IMR-90 (cell line): ENCODE measurements at regions not wholly inside any gene's neighbourhood (a gene's known extent, or its start where the extent isn't known, plus 50 kb on each side); places are given as distances from the start of the nearest gene placed in this dataset.

Source experiments
- ATAC-seq: fragments of 200-7000 bp; cut with Tn5 transposase; 2 replicates; pipeline ENCODE4 v1.9.1; 2020; ENCODE audit warnings: low read depth, mild to moderate bottlenecking, moderate library complexity
- BruUV-seq: library from RNA; stranded (reverse); fragments of 400-500 nt; replicated peaks from 2 replicates; lab custom pipeline; 2021; lab: Mats Ljungman, UMichigan
- CTCF ChIA-PET: fragments of 300-600 bp; formaldehyde crosslinking; extraction: SDS; loops from one replicate; lab custom pipeline; 2021; ENCODE audit warnings: antibody characterized with exemption; lab: Yijun Ruan, JAX
- POLR2A ChIA-PET: fragments of 300-600 bp; sonication (Branson Sonifier 250); formaldehyde crosslinking; loops from one replicate; lab custom pipeline; 2022; ENCODE audit warnings: antibody characterized with exemption; ENCODE audit not compliant: unreplicated experiment; lab: Charles Lee
- DNase-seq: peaks from one replicate; pipeline ENCODE4 v3.0.0; 2013
- H2AFZ ChIP-seq: replicated peaks from 2 replicates; pipeline ENCODE3; 2013; ENCODE audit warnings: low read length, mild to moderate bottlenecking; ENCODE audit not compliant: poor library complexity
- H2AK5ac ChIP-seq: 2 replicates; pipeline ENCODE4 v1.6.1; 2013; ENCODE audit warnings: low read depth, low read length, inconsistent platforms
- H2AK9ac ChIP-seq: replicated peaks from 2 replicates; pipeline ENCODE3; 2013; ENCODE audit warnings: mild to moderate bottlenecking, low read depth, low read length, moderate library complexity; ENCODE audit not compliant: poor library complexity
- H2BK120ac ChIP-seq: 2 replicates; pipeline ENCODE4 v1.6.1; 2013; ENCODE audit warnings: low read depth, low read length, inconsistent platforms
- H2BK15ac ChIP-seq: 3 replicates; pipeline ENCODE4 v1.6.1; 2013; ENCODE audit warnings: low read depth, low read length, inconsistent platforms
- H2BK20ac ChIP-seq: 2 replicates; pipeline ENCODE4 v1.6.1; 2013; ENCODE audit warnings: low read depth, mild to moderate bottlenecking, inconsistent platforms, low read length, moderate library complexity
- H2BK5ac ChIP-seq: 2 replicates; pipeline ENCODE4 v1.6.1; 2013; ENCODE audit warnings: mild to moderate bottlenecking, low read depth, low read length, inconsistent platforms; ENCODE audit not compliant: poor library complexity, severe bottlenecking
- H3K14ac ChIP-seq: replicated peaks from 2 replicates; pipeline ENCODE4 v1.6.1; 2013; ENCODE audit warnings: low read depth, low read length, inconsistent platforms
- H3K18ac ChIP-seq: 2 replicates; pipeline ENCODE4 v1.6.1; 2013; ENCODE audit warnings: low read depth, low read length, control low read depth
- H3K23ac ChIP-seq: 2 replicates; pipeline ENCODE4 v1.6.1; 2013; ENCODE audit warnings: low read depth, low read length, inconsistent platforms
- H3K27ac ChIP-seq: 2 replicates; pipeline ENCODE4 v1.5.1; 2013; ENCODE audit warnings: mild to moderate bottlenecking, control low read depth, low read length; ENCODE audit not compliant: insufficient read depth
- H3K27me3 ChIP-seq: 2 replicates; pipeline ENCODE4 v1.6.1; 2013; ENCODE audit warnings: low read length; ENCODE audit not compliant: control insufficient read depth, insufficient read depth
- H3K36me3 ChIP-seq: 2 replicates; pipeline ENCODE4 v1.6.1; 2013; ENCODE audit warnings: low read length, mixed read lengths; ENCODE audit not compliant: control insufficient read depth, insufficient read depth
- H3K4ac ChIP-seq: 2 replicates; pipeline ENCODE4 v1.6.1; 2013; ENCODE audit warnings: low read depth, low read length, inconsistent platforms
- H3K4me1 ChIP-seq: 2 replicates; pipeline ENCODE4 v1.6.1; 2013; ENCODE audit warnings: low read length, mixed read lengths; ENCODE audit not compliant: control insufficient read depth, insufficient read depth
- H3K4me2 ChIP-seq: 2 replicates; pipeline ENCODE4 v1.6.1; 2013; ENCODE audit warnings: low read depth, mild to moderate bottlenecking, control low read depth, low read length, moderate library complexity
- H3K4me3 ChIP-seq: 2 replicates; pipeline ENCODE4 v1.5.1; 2013; ENCODE audit warnings: low read depth, mild to moderate bottlenecking, control low read depth, low read length, moderate library complexity; ENCODE audit not compliant: insufficient read depth
- H3K56ac ChIP-seq: 2 replicates; pipeline ENCODE4 v1.6.1; 2013; ENCODE audit warnings: low read length, inconsistent platforms; ENCODE audit not compliant: insufficient read depth; ENCODE audit errors: extremely low read depth
- H3K79me1 ChIP-seq, 2 experiments: 2 replicates each; pipeline ENCODE4 v1.6.1; 2013; ENCODE audit warnings: low read length in 2 of 2, inconsistent platforms in 1 of 2, low read depth in 1 of 2
- H3K9ac ChIP-seq: 2 replicates; pipeline ENCODE4 v1.6.1; 2013; ENCODE audit warnings: low read depth, low read length, control low read depth
- H3K9me1 ChIP-seq: 2 replicates; pipeline ENCODE4 v1.6.1; 2013; ENCODE audit warnings: low read length, inconsistent platforms; ENCODE audit not compliant: insufficient read depth
- H3K9me3 ChIP-seq: 2 replicates; pipeline ENCODE4 v1.6.1; 2013; ENCODE audit warnings: low read length; ENCODE audit not compliant: control insufficient read depth, insufficient read depth
- H4K20me1 ChIP-seq: 2 replicates; pipeline ENCODE4 v1.6.1; 2013; ENCODE audit warnings: low read length, inconsistent platforms; ENCODE audit not compliant: insufficient read depth
- H4K5ac ChIP-seq: 2 replicates; pipeline ENCODE4 v1.6.1; 2013; ENCODE audit warnings: mild to moderate bottlenecking, low read depth, low read length, control low read depth
- H4K8ac ChIP-seq, 2 experiments: 2 replicates each; pipeline ENCODE4 v1.6.1; 2013; ENCODE audit warnings: low read depth in 2 of 2, low read length in 2 of 2, control low read depth in 1 of 2, inconsistent platforms in 1 of 2
- H4K91ac ChIP-seq: 2 replicates; pipeline ENCODE4 v1.6.1; 2013; ENCODE audit warnings: low read depth, low read length, inconsistent platforms; ENCODE audit not compliant: insufficient read depth
- BHLHE40 ChIP-seq: fragments of 150-350 bp; IDR thresholded peaks from 2 replicates; pipeline ENCODE4 v1.6.1; 2016; ENCODE audit warnings: mild to moderate bottlenecking, low read depth, low read length
- CEBPB ChIP-seq: IDR thresholded peaks from 2 replicates; pipeline ENCODE4 v1.6.1; 2012; ENCODE audit warnings: low read depth, low read length, improper control_type of control experiment
- MAFK ChIP-seq: IDR thresholded peaks from 2 replicates; pipeline ENCODE4 v1.6.1; 2012; ENCODE audit warnings: low read depth, low read length, improper control_type of control experiment
- NFE2L2 ChIP-seq: fragments of 150-350 bp; IDR thresholded peaks from 2 replicates; pipeline ENCODE4 v1.6.1; 2016; ENCODE audit warnings: low read depth, mild to moderate bottlenecking, low read length
- RFX5 ChIP-seq: IDR thresholded peaks from 2 replicates; pipeline ENCODE4 v1.8.0; 2012; ENCODE audit warnings: low read depth, mild to moderate bottlenecking, low read length, moderate library complexity
- WGBS, 2 experiments: methylation state at CpG; one replicate each; pipeline versions ENCODE4 v1.1.5 to v1.1.7; 2013; ENCODE audit warnings: missing lambda C conversion rate in 2 of 2; ENCODE audit not compliant: insufficient read length in 1 of 2; ENCODE audit errors: extremely low coverage in 2 of 2; 5-methylcytosine and 5-hydroxymethylcytosine counted together
- dilution Hi-C: fragments of 300-500 bp; cut with HindIII; formaldehyde crosslinking; loops from one replicate; pipeline ENCODE4 v1.14.3; 2018; ENCODE audit warnings: low sequenced_read_pairs; ENCODE audit not compliant: unreplicated experiment
- in situ Hi-C: fragments of 300-500 bp; cut with MboI; formaldehyde crosslinking; loops from 3 replicates; pipeline ENCODE4 v1.14.3; 2019; ENCODE audit warnings: low sequenced_read_pairs, inconsistent platforms, mixed read lengths
- intact Hi-C: fragments of 100-400 bp; cut with micrococcal nuclease; formaldehyde crosslinking; loops from 2 replicates; pipeline ENCODE4 v1.10.0; 2022

DNA sequence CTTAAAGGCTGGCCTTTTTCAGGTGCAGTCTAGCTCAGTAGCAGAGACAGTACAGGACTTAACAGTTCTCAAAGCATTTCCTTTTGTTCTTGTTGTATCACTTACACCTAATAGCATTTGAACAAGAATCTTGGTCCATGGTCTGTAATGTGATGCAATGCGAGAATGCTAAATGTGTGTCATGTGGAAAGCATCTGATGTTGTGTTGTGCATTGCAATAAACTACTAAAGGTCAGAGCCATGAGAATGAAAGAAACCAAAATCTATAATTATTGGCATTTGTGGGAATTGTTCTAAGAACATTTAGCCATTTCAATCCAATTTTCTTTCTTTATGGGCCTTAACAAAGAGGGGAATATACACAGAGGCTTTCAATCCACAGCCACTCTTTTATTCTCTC lies 324.5 kb upstream of the ROBO2 start:
- H2AK5ac ChIP-seq = no peak overlapping the region
- no peak overlapping the region for H2AK9ac ChIP-seq
- no peak overlapping the region for H3K4ac ChIP-seq
- H3K9me1 ChIP-seq = no peaks in the 10 kb centered on the region
- no peaks in the 10 kb centered on the region for H3K4me1 ChIP-seq
- no peaks in the 10 kb centered on the region for H3K79me1 ChIP-seq
- H3K9me3 ChIP-seq = no peaks in the 10 kb centered on the region
- no peaks in the 10 kb centered on the region for H4K20me1 ChIP-seq
- dilution Hi-C loops = no loop called here
- H2BK20ac ChIP-seq = no peak overlapping the region
- H4K5ac ChIP-seq = no peak overlapping the region
- no peak; the same call in 1 of the 2 replicates for ATAC-seq
- ChIA-PET CTCF (no interaction called here), POLR2A (no interaction called here)
- intact Hi-C loops = no loop called here
- no CpG with 5 or more reads among the region's 1 CpG for whole genome bisulfite sequencing, 2 experiments
- no peak overlapping the region for H3K14ac ChIP-seq
- no peak overlapping the region for H3K27ac ChIP-seq
- no peak overlapping the region for H3K4me3 ChIP-seq
- in situ Hi-C loops = no loop called here
- H3K27me3 ChIP-seq = no peaks in the 10 kb centered on the region
- no TSS peak for BruUV-seq
- H3K4me2 ChIP-seq = no peak overlapping the region
- H2AFZ ChIP-seq = no peak overlapping the region
- no peak overlapping the region for H3K56ac ChIP-seq
- no peak overlapping the region for H4K8ac ChIP-seq
- TF ChIP-seq NFE2L2 (no peak), RFX5 (no peak), BHLHE40 (no peak), MAFK (no peak), CEBPB (peak; percentile 52)
- no peak overlapping the region for H4K91ac ChIP-seq
- H3K18ac ChIP-seq = no peak overlapping the region
- no peaks in the 10 kb centered on the region for H3K36me3 ChIP-seq
- no peak overlapping the region for H3K9ac ChIP-seq
- peak; percentile 19 for DNase-seq
- no peak overlapping the region for H2BK5ac ChIP-seq
- H2BK120ac ChIP-seq = no peak overlapping the region
- no peak overlapping the region for H2BK15ac ChIP-seq
- no peak overlapping the region for H3K23ac ChIP-seq
